ENCODE measurements at regions not wholly inside any gene's neighbourhood (a gene's known extent, or its start where the extent isn't known, plus 50 kb on each side); places are given as distances from the start of the nearest gene placed in this dataset.
"Not testable (repeated sequence)": the region's sequence is repeated elsewhere in the genome, so short reads cannot be mapped to it uniquely, and the experiment has no call there.

- no peak overlapping the region for H3K27ac ChIP-seq
- H3K4me3 ChIP-seq, result no peak overlapping the region
Observed at GRCh38 chr17:31752584-31752983, 106.5 kb downstream of the COPRS start.

- H3K4me3 ChIP-seq, result no peak overlapping the region
- no peak overlapping the region for H3K27ac ChIP-seq
Observed at GRCh38 chr17:31750578-31750977, 108.5 kb downstream of the COPRS start.

- H3K27ac ChIP-seq, result no peak overlapping the region
- no peak overlapping the region for H3K4me3 ChIP-seq
Observed at GRCh38 chr17:31748881-31749280, 110.2 kb downstream of the COPRS start.

GRCh38 chr17:31746884-31747495, 112.1 kb downstream of the COPRS start:
- no peak overlapping the region for H3K27ac ChIP-seq
- no peak overlapping the region for H3K4me3 ChIP-seq

- H3K27ac ChIP-seq, result no peak overlapping the region
- H3K4me3 ChIP-seq, result no peak overlapping the region
Observed at GRCh38 chr17:31745964-31746600, 113.0 kb downstream of the COPRS start.

- H3K27ac ChIP-seq, result peak overlapping the region in 2 of 21 experiments; percentile 6 to 10
Observed at GRCh38 chr17:31744511-31744951, 114.5 kb downstream of the COPRS start.

GRCh38 chr17:31743797-31744196, 115.2 kb downstream of the COPRS start:
- H3K4me3 ChIP-seq, result no peak overlapping the region
- H3K27ac ChIP-seq, result peak overlapping the region in 2 of 21 experiments; percentile 10 to 18

More at GRCh38 chr17:31744511-31744951, 114.5 kb downstream of the COPRS start:
- no peak overlapping the region for H3K4me3 ChIP-seq

- no peak overlapping the region for H3K4me3 ChIP-seq
- H3K27ac ChIP-seq, result peak overlapping the region in 1 of 21 experiments; percentile 65
Observed at GRCh38 chr17:31741371-31741770, 117.7 kb downstream of the COPRS start.

GRCh38 chr17:31740611-31741082, 118.4 kb downstream of the COPRS start:
- Histone ChIP-seq H3K27ac (peak overlapping the region in 3 of 21 experiments; percentile 46 to 69 (median 65)), H3K4me3 (no peak overlapping the region)

GRCh38 chr17:31738996-31739699, 119.9 kb downstream of the COPRS start:
- no peak overlapping the region for H3K4me3 ChIP-seq
- peak overlapping the region in 4 of 21 experiments; percentile 5 to 69 (median 56) for H3K27ac ChIP-seq

GRCh38 chr17:31738488-31738887, 120.6 kb downstream of the COPRS start:
- H3K27ac ChIP-seq, result peak overlapping the region in 2 of 21 experiments; percentile 25 to 43
- no peak overlapping the region for H3K4me3 ChIP-seq

- no peak overlapping the region for H3K4me3 ChIP-seq
- H3K27ac ChIP-seq, result peak overlapping the region in 1 of 21 experiments; percentile 43
Observed at GRCh38 chr17:31738067-31738466, 121.0 kb downstream of the COPRS start.

GRCh38 chr17:31736855-31737625, 122.0 kb downstream of the COPRS start:
- H3K27ac ChIP-seq, result no peak overlapping the region

GRCh38 chr17:31733326-31733725, 125.7 kb downstream of the COPRS start:
- no peak overlapping the region for H3K4me3 ChIP-seq
- H3K27ac ChIP-seq, result no peak overlapping the region

More at GRCh38 chr17:31736855-31737625, 122.0 kb downstream of the COPRS start:
- H3K4me3 ChIP-seq, result no peak overlapping the region

- H3K4me3 ChIP-seq, H3K27ac ChIP-seq: not testable (repeated sequence)
Observed at GRCh38 chr17:31731585-31732154, 127.4 kb downstream of the COPRS start.

- Histone ChIP-seq H3K27ac (no peak overlapping the region), H3K4me3 (no peak overlapping the region)
Observed at GRCh38 chr17:31731118-31731517, 127.9 kb downstream of the COPRS start.

GRCh38 chr17:31726980-31727427, 132.0 kb downstream of the COPRS start:
- H3K27ac ChIP-seq, result no peak overlapping the region
- no peak overlapping the region for H3K4me3 ChIP-seq

- H3K27ac ChIP-seq, result no peak overlapping the region
- H3K4me3 ChIP-seq, result no peak overlapping the region
Observed at GRCh38 chr17:31724619-31725018, 134.4 kb downstream of the COPRS start.

GRCh38 chr17:31724026-31724425, 135.0 kb downstream of the COPRS start:
- Histone ChIP-seq H3K4me3 (no peak overlapping the region), H3K27ac (no peak overlapping the region)

All from skin epidermis (tissue), 12 donors.